SK-N-MC (cell line): ENCODE measurements at regions not wholly inside any gene's neighbourhood (a gene's known extent, or its start where the extent isn't known, plus 50 kb on each side); places are given as distances from the start of the nearest gene placed in this dataset.
A peak's percentile ranks its signal among the peaks of the same experiment; 100 is the strongest.

Experiments used
- DNase-seq: peaks from one replicate; pipeline ENCODE4 v3.0.0-alpha.2; 2011; ENCODE audit warnings: low read depth, low spot score
- H3K27ac ChIP-seq: fragments of 200-600 bp; sonication (generic); 2 replicates; pipeline ENCODE4 v1.5.1; 2016; ENCODE audit warnings: mixed run types
- H3K36me3 ChIP-seq: fragments of 200-600 bp; sonication (generic); 2 replicates; pipeline ENCODE4 v1.6.1; 2017; ENCODE audit warnings: antibody characterized with exemption, low read length, mixed read lengths; ENCODE audit not compliant: insufficient read depth
- H3K4me3 ChIP-seq: fragments of 200-600 bp; sonication (generic); 2 replicates; pipeline ENCODE4 v1.5.1; 2016
- H3K9ac ChIP-seq: fragments of 200-600 bp; sonication (generic); 2 replicates; pipeline ENCODE4 v1.8.0; 2017; ENCODE audit warnings: mixed run types, mixed read lengths; ENCODE audit not compliant: insufficient read length
- H3K9me3 ChIP-seq: fragments of 200-600 bp; sonication (generic); 2 replicates; pipeline ENCODE4 v1.6.1; 2017; ENCODE audit warnings: low read depth, mild to moderate bottlenecking, antibody characterized with exemption, low read length, moderate library complexity, mixed read lengths
- EZH2 ChIP-seq: fragments of 200-600 bp; sonication (generic); IDR thresholded peaks from one replicate; pipeline ENCODE4 v1.6.1; 2017; ENCODE audit warnings: antibody characterized with exemption
- FOXP2 ChIP-seq: optimal IDR thresholded peaks from 2 replicates; pipeline ENCODE3; 2011; ENCODE audit warnings: mild to moderate bottlenecking, moderate library complexity; ENCODE audit not compliant: insufficient read depth; ENCODE audit errors: extremely low read length, control extremely low read depth
- POLR2AphosphoS5 ChIP-seq: IDR thresholded peaks from 2 replicates; pipeline ENCODE4 v1.6.1; 2012; ENCODE audit warnings: mild to moderate bottlenecking, low read depth, low read length, borderline replicate concordance

DNA sequence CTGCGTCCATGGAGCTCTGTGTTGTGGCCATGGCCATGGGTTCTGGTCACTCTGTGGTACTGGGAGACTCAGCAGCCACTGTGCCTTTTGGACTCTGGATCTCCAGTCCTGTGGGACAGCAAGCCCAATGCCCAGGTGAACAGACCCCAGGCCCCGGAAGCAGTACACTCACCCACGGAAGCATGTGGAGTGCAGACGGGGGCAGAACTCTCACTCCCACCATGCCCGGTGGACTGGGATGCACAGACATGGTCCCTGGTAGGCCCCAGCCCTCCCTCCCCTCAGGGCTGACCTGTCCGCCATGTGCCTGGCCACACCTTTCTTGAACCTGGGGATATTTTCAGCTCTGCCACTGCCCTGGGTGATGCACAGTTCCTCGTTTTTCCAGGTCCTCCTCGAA is 163.3 kb downstream of the URI1 start:
- no peaks in the 10 kb centered on the region for H3K36me3 ChIP-seq
- no peaks in the 10 kb centered on the region for H3K9me3 ChIP-seq
- H3K27ac ChIP-seq, result no peak overlapping the region
- H3K9ac ChIP-seq, result no peak overlapping the region
- DNase-seq, result no peak
- H3K4me3 ChIP-seq, result no peak overlapping the region
- TF ChIP-seq FOXP2 (no peak), POLR2AphosphoS5 (no peak), EZH2 (no peak)

DNA sequence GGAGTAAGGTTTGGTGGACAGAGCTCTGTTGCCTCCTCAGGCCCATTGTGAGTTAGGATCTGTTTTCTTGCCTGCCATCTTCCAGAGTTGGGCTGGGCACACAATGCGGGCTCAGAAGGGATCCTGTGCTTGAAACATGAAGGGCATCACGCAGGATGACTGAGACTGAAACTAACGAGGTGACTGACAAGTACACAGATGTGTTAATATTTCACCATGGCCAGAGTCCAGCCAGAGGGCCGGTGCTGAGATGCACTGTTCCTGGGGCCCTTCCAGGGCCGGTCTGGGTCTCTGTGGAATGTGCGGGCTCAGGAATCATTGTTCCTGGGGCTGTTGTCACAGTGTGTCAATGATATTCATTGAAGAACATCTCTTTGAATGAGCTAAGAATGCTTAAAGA is 163.7 kb downstream of the URI1 start:
- TF ChIP-seq FOXP2 (no peak), EZH2 (no peak), POLR2AphosphoS5 (no peak)
- H3K4me3 ChIP-seq, result no peak overlapping the region
- DNase-seq, result no peak

DNA sequence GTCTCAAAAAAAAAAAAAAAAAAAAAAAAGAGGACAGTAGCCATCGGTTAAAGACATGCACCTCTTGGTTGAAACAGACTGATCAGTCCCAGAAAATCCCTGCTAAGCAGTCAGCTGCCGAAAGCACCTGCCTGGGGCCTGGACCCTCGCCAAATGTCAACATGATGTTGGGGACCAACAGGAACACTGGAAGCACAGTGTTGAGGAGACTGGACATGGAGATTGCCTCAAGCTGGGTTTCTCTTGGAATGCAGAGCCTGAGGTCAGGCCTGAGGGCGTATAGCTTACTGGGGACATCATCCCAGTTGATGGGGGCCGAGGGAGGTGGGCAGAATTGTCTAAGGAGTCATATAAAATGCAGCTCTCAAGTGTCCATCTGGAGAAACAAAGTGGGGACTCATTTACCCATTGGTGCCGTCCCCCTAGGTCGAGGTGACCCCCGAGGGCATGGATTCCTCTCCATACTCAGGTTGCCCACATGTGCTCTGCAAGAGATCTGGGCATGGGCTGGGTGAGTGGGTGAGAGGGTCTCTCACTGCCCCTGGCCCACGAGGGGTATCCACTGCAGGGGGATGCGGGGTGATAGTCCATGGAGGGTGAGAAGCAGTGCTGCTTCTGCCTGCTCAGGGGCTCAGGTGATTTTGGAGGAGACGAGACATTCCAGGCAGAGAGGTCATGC is 164.5 kb downstream of the URI1 start:
- H3K36me3 ChIP-seq, result no peaks in the 10 kb centered on the region
- no peak overlapping the region for H3K27ac ChIP-seq
- H3K4me3 ChIP-seq, result no peak overlapping the region
- H3K9me3 ChIP-seq, result no peaks in the 10 kb centered on the region
- TF ChIP-seq FOXP2 (no peak), EZH2 (no peak), POLR2AphosphoS5 (no peak)
- no peak for DNase-seq
- H3K9ac ChIP-seq, result no peak overlapping the region

More for the DNA sequence above, 163.7 kb downstream of the URI1 start:
- no peak overlapping the region for H3K27ac ChIP-seq
- H3K36me3 ChIP-seq, result no peaks in the 10 kb centered on the region
- H3K9ac ChIP-seq, result no peak overlapping the region
- no peaks in the 10 kb centered on the region for H3K9me3 ChIP-seq

DNA sequence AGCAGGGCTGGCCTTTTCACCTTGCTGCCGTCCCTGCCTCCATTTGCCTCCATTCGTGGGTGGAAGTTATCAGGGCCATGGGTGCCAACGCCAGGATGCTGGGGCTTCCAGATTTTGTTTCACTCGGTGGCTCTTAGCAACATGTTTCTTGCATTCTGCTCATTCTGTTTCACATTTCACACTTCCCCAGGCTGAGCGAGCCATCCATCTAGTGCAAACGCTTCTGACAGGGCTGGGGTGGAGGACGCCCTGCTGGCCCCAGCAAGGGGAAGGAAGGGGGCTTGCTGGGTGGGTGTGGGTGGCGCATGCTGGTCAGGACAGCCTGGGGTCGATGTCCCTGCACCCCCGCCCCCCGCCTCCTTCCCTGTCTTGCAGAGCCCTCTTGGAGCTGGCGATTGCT is 165.2 kb downstream of the URI1 start:
- H3K9ac ChIP-seq, result no peak overlapping the region
- DNase-seq, result no peak
- no peak overlapping the region for H3K4me3 ChIP-seq
- H3K36me3 ChIP-seq, result no peaks in the 10 kb centered on the region
- H3K9me3 ChIP-seq, result no peaks in the 10 kb centered on the region
- no peak overlapping the region for H3K27ac ChIP-seq
- no peak for TF ChIP-seq POLR2AphosphoS5
- TF ChIP-seq EZH2, result no peak
- TF ChIP-seq FOXP2, result no peak

DNA sequence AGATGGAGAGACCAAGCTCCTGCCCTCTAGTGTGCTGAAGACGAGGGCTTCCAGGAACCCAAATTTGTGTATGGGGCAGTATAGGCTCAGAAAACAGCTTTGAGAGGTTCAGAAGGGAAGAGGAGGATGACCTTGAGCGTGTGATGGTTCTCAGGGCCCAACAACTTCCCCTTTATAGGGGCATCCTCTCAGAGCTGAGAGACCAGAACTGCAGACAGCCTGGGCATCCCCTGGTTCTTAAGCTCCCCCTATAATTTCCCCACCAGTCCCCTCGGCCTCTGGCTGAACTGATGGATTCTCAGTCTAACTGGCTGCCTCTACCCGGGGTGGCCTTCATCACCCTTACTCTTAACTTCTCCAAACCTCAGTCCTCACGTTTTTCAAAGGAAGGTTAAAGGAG is 167.5 kb downstream of the URI1 start:
- Histone ChIP-seq H3K36me3 (no peaks in the 10 kb centered on the region), H3K27ac (no peak overlapping the region), H3K4me3 (no peak overlapping the region), H3K9ac (no peak overlapping the region), H3K9me3 (no peaks in the 10 kb centered on the region)
- DNase-seq, result no peak
- TF ChIP-seq FOXP2, result no peak
- TF ChIP-seq EZH2, result no peak
- no peak for TF ChIP-seq POLR2AphosphoS5

DNA sequence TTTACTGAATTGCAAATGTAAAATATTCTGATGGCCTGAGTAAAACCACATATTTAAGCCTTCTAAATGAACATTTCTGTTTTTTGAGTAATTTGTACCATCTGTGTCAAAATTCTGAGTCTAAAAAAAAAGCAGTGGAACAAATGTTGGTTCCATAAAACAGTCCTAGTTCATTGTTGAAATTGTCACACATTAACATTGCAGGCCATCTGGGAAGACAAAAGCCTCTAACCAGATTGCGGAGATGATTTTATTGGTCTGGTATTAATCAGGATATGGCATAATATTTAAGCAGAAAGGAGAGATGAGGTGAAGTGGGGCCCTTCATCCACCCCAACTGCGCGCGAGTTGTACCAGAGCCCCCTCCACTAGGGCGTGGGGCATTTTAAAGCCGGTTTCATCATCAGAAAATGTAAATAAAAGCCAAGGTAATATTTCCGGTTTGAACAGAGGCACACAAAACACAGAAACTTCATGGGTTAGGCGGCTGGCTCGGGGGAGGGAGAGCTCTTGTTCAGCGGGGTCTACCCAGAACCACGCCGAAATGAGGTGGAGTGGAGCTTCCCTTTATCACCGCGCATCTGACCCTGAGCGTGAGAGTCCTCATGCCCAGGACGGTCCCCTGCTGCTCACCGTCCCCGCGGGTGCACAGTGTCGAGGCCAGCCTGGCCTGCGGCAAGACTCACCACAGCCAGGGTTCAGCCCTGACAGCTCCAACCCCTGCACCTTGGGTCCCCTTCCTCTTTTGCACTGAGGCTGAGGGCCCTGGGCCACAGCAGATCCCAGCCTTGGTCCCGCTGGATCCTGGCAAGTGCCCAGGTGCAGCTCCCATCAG is 169.2 kb downstream of the URI1 start:
- Histone ChIP-seq H3K9ac (no peak overlapping the region), H3K4me3 (no peak overlapping the region; the same call in 1 of the 2 replicates)
- DNase-seq, result no peak

DNA sequence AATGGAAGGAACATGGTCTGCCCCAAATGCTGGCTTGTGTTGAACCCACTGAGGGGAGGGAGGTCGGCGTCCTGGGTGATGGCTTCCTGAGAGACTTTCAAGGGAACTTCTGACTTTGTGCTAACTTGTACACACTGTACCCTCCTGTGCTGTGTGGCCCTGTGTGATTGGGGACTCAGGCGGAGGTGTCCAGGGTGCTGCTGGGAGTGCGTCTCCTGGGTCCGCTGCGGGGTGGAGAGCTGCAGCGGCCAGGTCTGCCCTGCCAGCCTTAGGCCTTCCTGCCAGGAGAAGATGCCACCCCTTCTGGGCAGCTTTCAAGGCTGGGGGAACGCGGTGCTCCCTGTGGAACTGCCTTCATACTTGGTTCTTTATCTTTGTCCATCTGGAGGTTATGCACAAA is 170.1 kb downstream of the URI1 start:
- no peak for TF ChIP-seq FOXP2
- no peak for TF ChIP-seq EZH2
- no peak for TF ChIP-seq POLR2AphosphoS5
- no peaks in the 10 kb centered on the region for H3K36me3 ChIP-seq
- no peaks in the 10 kb centered on the region for H3K9me3 ChIP-seq
- H3K27ac ChIP-seq, result no peak overlapping the region
- no peak for DNase-seq
- H3K4me3 ChIP-seq, result no peak overlapping the region
- no peak overlapping the region for H3K9ac ChIP-seq

More for the DNA sequence above, 169.2 kb downstream of the URI1 start:
- TF ChIP-seq EZH2, result no peak
- TF ChIP-seq FOXP2, result no peak
- TF ChIP-seq POLR2AphosphoS5, result no peak
- Histone ChIP-seq H3K27ac (peak overlapping the region; percentile 38; the same call in 1 of the 2 replicates), H3K36me3 (no peaks in the 10 kb centered on the region), H3K9me3 (no peaks in the 10 kb centered on the region)

DNA sequence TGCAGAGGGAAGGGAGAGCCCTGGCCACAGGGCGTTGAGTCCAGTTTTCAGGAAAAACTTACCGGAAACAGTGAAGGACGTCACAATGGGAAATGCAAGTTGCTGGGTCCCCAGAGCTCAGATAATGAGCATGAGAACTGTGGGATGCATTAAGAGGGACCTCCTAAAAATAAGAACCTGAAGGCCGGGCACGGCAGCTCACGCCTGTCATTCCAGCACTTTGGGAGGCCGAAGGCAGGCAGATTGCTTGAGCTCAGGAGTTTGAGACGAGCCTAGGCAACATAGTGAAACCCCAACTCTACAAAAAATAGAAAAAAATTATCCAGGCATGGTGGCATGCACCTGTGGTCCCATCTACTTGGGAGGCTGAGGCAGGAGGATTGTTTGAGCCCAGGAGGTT is 170.6 kb downstream of the URI1 start:
- Histone ChIP-seq H3K36me3 (no peaks in the 10 kb centered on the region), H3K27ac (no peak overlapping the region), H3K4me3 (no peak overlapping the region), H3K9me3 (no peaks in the 10 kb centered on the region), H3K9ac (no peak overlapping the region)
- no peak for DNase-seq
- TF ChIP-seq POLR2AphosphoS5 (no peak), FOXP2 (no peak), EZH2 (no peak)
